B cell (primary cell): ENCODE measurements at regions not wholly inside any gene's neighbourhood (a gene's known extent, or its start where the extent isn't known, plus 50 kb on each side); places are given as distances from the start of the nearest gene placed in this dataset.

Experiments
- ATAC-seq: fragments of 200-7000 bp; cut with Tn5 transposase; one replicate; pipeline ENCODE4 v1.10.0; 2021; ENCODE audit warnings: low read depth, mild to moderate bottlenecking, moderate number of reproducible peaks, moderate library complexity
- CTCF ChIA-PET: fragments of 350-600 bp; sonication (Branson Sonifier 250); formaldehyde crosslinking; loops from one replicate; lab custom pipeline; 2021; ENCODE audit warnings: antibody characterized with exemption, inconsistent platforms; lab: Charles Lee
- POLR2A ChIA-PET: fragments of 350-600 bp; sonication (Branson Sonifier 250); formaldehyde crosslinking; loops from one replicate; lab custom pipeline; 2021; ENCODE audit warnings: antibody characterized with exemption; lab: Charles Lee
- DNase-seq: peaks from one replicate; pipeline ENCODE4 v3.0.0; 2013
- H2AFZ ChIP-seq: 2 replicates; pipeline ENCODE4 v1.6.1; 2012; ENCODE audit warnings: mild to moderate bottlenecking, low read depth, low read length; ENCODE audit not compliant: insufficient read depth, poor library complexity, severe bottlenecking
- H3K27ac ChIP-seq, 2 donors: 1 replicate in 1 of 2; 2 replicates in 1 of 2; pipeline ENCODE4 v1.5.1; 2012 to 2013; ENCODE audit warnings: low read length in 2 of 2, mild to moderate bottlenecking in 2 of 2, moderate library complexity in 1 of 2
- H3K27me3 ChIP-seq, 4 experiments: fragments of 200-600 bp in 1 of 4; sonication (generic) in 1 of 4; replicated peaks in 1 of 4; 1 replicate in 2 of 4; 2 replicates in 2 of 4; pipeline versions ENCODE4 v1.6.1 to v1.7.0; 2013 to 2016; ENCODE audit warnings: low read length in 3 of 4, mild to moderate bottlenecking in 2 of 4, mixed read lengths in 1 of 4, moderate library complexity in 1 of 4; ENCODE audit not compliant: insufficient read depth in 4 of 4, control insufficient read depth in 3 of 4; ENCODE audit errors: control extremely low read depth in 1 of 4
- H3K36me3 ChIP-seq, 2 experiments: replicated peaks in 1 of 2; 1 replicate in 1 of 2; 2 replicates in 1 of 2; pipeline versions ENCODE4 v1.6.1 to v1.7.1; 2013; ENCODE audit warnings: low read length in 1 of 2; ENCODE audit not compliant: insufficient read depth in 2 of 2, control insufficient read depth in 1 of 2; ENCODE audit errors: control extremely low read depth in 1 of 2, extremely low read depth in 1 of 2
- H3K4me1 ChIP-seq, 2 donors: fragments of 200-600 bp in 1 of 2; sonication (generic) in 1 of 2; 1 replicate in 1 of 2; 2 replicates in 1 of 2; pipeline versions ENCODE4 v1.5.1 to v1.6.1; 2013 to 2017; ENCODE audit warnings: low read length in 2 of 2; ENCODE audit not compliant: control insufficient read depth in 2 of 2, insufficient read depth in 2 of 2
- H3K4me2 ChIP-seq: replicated peaks from 2 replicates; pipeline ENCODE3; 2012; ENCODE audit warnings: mild to moderate bottlenecking, low read depth, low read length; ENCODE audit not compliant: poor library complexity, severe bottlenecking
- H3K4me3 ChIP-seq, 5 experiments: fragments of 200-600 bp in 1 of 5; sonication (generic) in 1 of 5; 1 replicate in 3 of 5; 2 replicates in 2 of 5; pipeline versions ENCODE4 v1.5.1 to v1.7.0; 2011 to 2016; ENCODE audit warnings: low read length in 4 of 5, mild to moderate bottlenecking in 4 of 5, low read depth in 2 of 5, control low read depth in 1 of 5, moderate library complexity in 1 of 5; ENCODE audit not compliant: insufficient read depth in 1 of 5; ENCODE audit errors: control extremely low read depth in 1 of 5, extremely low read depth in 1 of 5
- H3K79me2 ChIP-seq: fragments of 200-600 bp; sonication (generic); one replicate; pipeline ENCODE4 v1.6.0; 2016; ENCODE audit warnings: low read length; ENCODE audit not compliant: control insufficient read depth, insufficient read depth
- H3K9ac ChIP-seq: fragments of 200-600 bp; sonication (generic); 2 replicates; pipeline ENCODE4 v1.6.1; 2017; ENCODE audit warnings: mild to moderate bottlenecking, low read length, moderate library complexity
- H3K9me3 ChIP-seq, 3 donors: one replicate each; pipeline versions ENCODE4 v1.6.1 to v1.7.1; 2013; ENCODE audit warnings: low read length in 2 of 3; ENCODE audit not compliant: control insufficient read depth in 2 of 3, insufficient read depth in 1 of 3; ENCODE audit errors: control extremely low read depth in 1 of 3
- H4K20me1 ChIP-seq: 2 replicates; pipeline ENCODE4 v1.6.0; 2012; ENCODE audit warnings: mild to moderate bottlenecking, low read length; ENCODE audit not compliant: insufficient read depth, control insufficient read depth, poor library complexity, severe bottlenecking
- H3K27ac Mint-ChIP-seq: one replicate; pipeline ENCODE4 v1.8.0; 2021; ENCODE audit warnings: mixed read lengths
- H3K27me3 Mint-ChIP-seq: one replicate; pipeline ENCODE4 v1.8.0; 2021; ENCODE audit warnings: mixed read lengths
- H3K4me1 Mint-ChIP-seq: one replicate; pipeline ENCODE4 v1.8.0; 2021; ENCODE audit warnings: mixed read lengths
- H3K4me3 Mint-ChIP-seq: one replicate; pipeline ENCODE4 v1.8.0; 2021; ENCODE audit warnings: mixed read lengths
- H3K9me3 Mint-ChIP-seq: one replicate; pipeline ENCODE4 v1.8.0; 2022; ENCODE audit warnings: mixed read lengths; ENCODE audit not compliant: insufficient read depth
- EZH2 ChIP-seq: IDR thresholded peaks from 2 replicates; pipeline ENCODE4 v1.6.1; 2012; ENCODE audit warnings: borderline replicate concordance, low read depth, mild to moderate bottlenecking, moderate library complexity, low read length; ENCODE audit not compliant: insufficient read depth, poor library complexity, severe bottlenecking
- WGBS: methylation state at CpG from one replicate; pipeline ENCODE4 v1.1.5; 2013; ENCODE audit warnings: missing lambda C conversion rate; ENCODE audit not compliant: insufficient coverage; 5-methylcytosine and 5-hydroxymethylcytosine counted together
- intact Hi-C: fragments of 100-400 bp; cut with micrococcal nuclease; formaldehyde crosslinking; loops from one replicate; pipeline ENCODE4 v1.10.0; 2022
- TF ChIP-seq, protein P1 (sequence below): fragments of 200-600 bp; IDR thresholded peaks from one replicate; pipeline ENCODE4 v1.8.0; 2022; ENCODE audit warnings: antibody characterized with exemption, mild to moderate bottlenecking

DNA sequence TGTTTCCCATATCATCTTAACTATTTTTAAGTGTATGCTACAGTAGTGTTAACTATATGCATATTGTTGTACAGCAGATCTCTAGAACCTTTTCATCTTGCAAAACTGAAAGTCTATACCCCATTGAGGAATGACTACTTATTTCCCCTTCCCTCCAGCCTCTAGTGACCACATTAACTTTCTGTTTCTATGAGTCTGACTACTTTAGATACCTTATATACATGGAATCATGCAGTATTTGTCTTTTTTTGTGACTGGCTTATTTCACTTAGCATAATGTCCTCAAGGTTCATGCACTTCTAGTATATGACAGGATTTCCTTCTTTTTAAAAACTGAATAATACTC, 96.5 kb upstream of the BTG3 start:
- no peak overlapping the region for H3K27ac ChIP-seq
- Mint-ChIP-seq H3K4me3 (no peak overlapping the region), H3K4me1 (peaks cover 4% of the 10 kb centered on the region), H3K27me3 (peaks cover 4% of the 10 kb centered on the region), H3K27ac (no peak overlapping the region), H3K9me3 (peaks cover 7% of the 10 kb centered on the region)
- H3K9me3 ChIP-seq: peaks cover 0 to 7% (median 0%) of the 10 kb centered on the region in 3 donors
- POLR2A ChIA-PET: no interaction called here
- H3K27me3 ChIP-seq: no peaks in the 10 kb centered on the region
- no peaks in the 10 kb centered on the region for H3K79me2 ChIP-seq
- TF ChIP-seq, protein P1, sequence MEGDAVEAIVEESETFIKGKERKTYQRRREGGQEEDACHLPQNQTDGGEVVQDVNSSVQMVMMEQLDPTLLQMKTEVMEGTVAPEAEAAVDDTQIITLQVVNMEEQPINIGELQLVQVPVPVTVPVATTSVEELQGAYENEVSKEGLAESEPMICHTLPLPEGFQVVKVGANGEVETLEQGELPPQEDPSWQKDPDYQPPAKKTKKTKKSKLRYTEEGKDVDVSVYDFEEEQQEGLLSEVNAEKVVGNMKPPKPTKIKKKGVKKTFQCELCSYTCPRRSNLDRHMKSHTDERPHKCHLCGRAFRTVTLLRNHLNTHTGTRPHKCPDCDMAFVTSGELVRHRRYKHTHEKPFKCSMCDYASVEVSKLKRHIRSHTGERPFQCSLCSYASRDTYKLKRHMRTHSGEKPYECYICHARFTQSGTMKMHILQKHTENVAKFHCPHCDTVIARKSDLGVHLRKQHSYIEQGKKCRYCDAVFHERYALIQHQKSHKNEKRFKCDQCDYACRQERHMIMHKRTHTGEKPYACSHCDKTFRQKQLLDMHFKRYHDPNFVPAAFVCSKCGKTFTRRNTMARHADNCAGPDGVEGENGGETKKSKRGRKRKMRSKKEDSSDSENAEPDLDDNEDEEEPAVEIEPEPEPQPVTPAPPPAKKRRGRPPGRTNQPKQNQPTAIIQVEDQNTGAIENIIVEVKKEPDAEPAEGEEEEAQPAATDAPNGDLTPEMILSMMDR: no peak
- no peak for TF ChIP-seq EZH2
- intact Hi-C loops: no loop called here
- no peak overlapping the region for H2AFZ ChIP-seq
- no peak overlapping the region for H3K4me3 ChIP-seq
- no peaks in the 10 kb centered on the region for H4K20me1 ChIP-seq
- no peaks in the 10 kb centered on the region for H3K4me1 ChIP-seq
- DNase-seq: no peak
- ATAC-seq: no peak
- H3K9ac ChIP-seq: no peak overlapping the region
- no peaks in the 10 kb centered on the region for H3K36me3 ChIP-seq
- H3K4me2 ChIP-seq: no peak overlapping the region
- CTCF ChIA-PET: no interaction called here

DNA sequence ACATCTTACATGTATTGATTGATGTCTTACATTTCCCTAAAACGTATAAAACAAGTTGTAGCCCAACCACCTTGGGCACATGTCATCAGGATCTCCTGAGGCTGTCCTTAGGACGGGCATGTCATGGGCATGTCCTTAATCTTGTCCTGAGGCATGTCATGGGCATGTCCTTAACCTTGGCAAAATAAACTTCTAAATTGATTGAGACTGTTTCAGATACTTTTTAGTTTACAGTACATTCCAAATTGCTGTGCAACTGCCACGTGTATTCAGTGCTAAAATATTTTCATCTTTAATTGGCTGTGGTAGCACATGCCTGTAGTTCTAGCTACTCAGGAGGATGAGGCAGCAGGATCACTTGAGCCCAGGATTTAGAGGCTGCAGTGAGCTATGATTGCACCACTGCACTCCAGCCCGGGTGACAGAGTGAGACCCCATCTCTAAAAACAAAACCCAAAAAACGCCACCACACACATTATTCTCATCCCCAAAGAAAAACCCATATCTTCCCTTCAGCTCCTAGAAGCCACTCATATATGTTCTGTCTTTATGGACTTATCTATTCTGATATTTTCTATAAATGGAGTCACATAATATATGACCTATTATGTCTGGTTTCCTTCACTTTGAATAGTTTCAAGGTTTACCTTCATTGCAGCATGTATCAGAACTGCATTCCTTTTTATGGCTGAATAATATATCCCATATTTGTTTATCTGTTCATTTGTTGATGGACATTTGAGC, 96.0 kb upstream of the BTG3 start:
- Mint-ChIP-seq H3K9me3 (peaks cover 7% of the 10 kb centered on the region), H3K27ac (no peak overlapping the region), H3K27me3 (peaks cover 4% of the 10 kb centered on the region), H3K4me1 (peaks cover 4% of the 10 kb centered on the region), H3K4me3 (no peak overlapping the region)
- WGBS: 32% methylated on average over 2 of the region's 5 CpGs
- ATAC-seq: no peak
- Histone ChIP-seq H3K4me3 (no peak overlapping the region), H3K36me3 (no peaks in the 10 kb centered on the region), H2AFZ (no peak overlapping the region), H3K9ac (no peak overlapping the region), H4K20me1 (no peaks in the 10 kb centered on the region), H3K9me3 (peaks cover 0 to 7% (median 0%) of the 10 kb centered on the region in 3 donors), H3K27me3 (no peaks in the 10 kb centered on the region), H3K4me2 (no peak overlapping the region), H3K4me1 (no peaks in the 10 kb centered on the region), H3K27ac (no peak overlapping the region), H3K79me2 (no peaks in the 10 kb centered on the region)
- ChIA-PET POLR2A (no interaction called here), CTCF (no interaction called here)
- TF ChIP-seq EZH2: no peak
- TF ChIP-seq, protein P1: no peak
- no peak for DNase-seq
- intact Hi-C loops: no loop called here
